Activated CD8-positive, alpha-beta T cell treated with anti-CD3 and anti-CD28 coated beads for 36 hours (primary cell): ENCODE measurements at regions not wholly inside any gene's neighbourhood (a gene's known extent, or its start where the extent isn't known, plus 50 kb on each side); places are given as distances from the start of the nearest gene placed in this dataset.

Source experiments
- ATAC-seq: fragments of 200-7000 bp; cut with Tn5 transposase; one replicate; pipeline ENCODE4 v1.10.0; 2021; ENCODE audit warnings: mild to moderate bottlenecking, moderate library complexity
- CTCF ChIA-PET: fragments of 350-600 bp; sonication (Branson Sonifier 250); formaldehyde crosslinking; loops from one replicate; lab custom pipeline; 2021; ENCODE audit warnings: antibody characterized with exemption; lab: Charles Lee
- POLR2A ChIA-PET: fragments of 350-600 bp; sonication (Branson Sonifier 250); formaldehyde crosslinking; loops from one replicate; lab custom pipeline; 2021; ENCODE audit warnings: antibody characterized with exemption; lab: Charles Lee
- DNase-seq: peaks from one replicate; pipeline ENCODE4 v3.0.0-alpha.2; 2020
- H3K27ac Mint-ChIP-seq: one replicate; pipeline ENCODE4 v1.8.0; 2021; ENCODE audit warnings: mild to moderate bottlenecking, mixed read lengths
- H3K27me3 Mint-ChIP-seq: one replicate; pipeline ENCODE4 v1.8.0; 2021; ENCODE audit warnings: mixed read lengths
- H3K36me3 Mint-ChIP-seq: one replicate; pipeline ENCODE4 v1.8.0; 2021; ENCODE audit warnings: low read depth, mixed read lengths
- H3K4me1 Mint-ChIP-seq: one replicate; pipeline ENCODE4 v1.8.0; 2021; ENCODE audit warnings: low read depth, mixed read lengths
- H3K4me3 Mint-ChIP-seq: one replicate; pipeline ENCODE4 v1.8.0; 2021; ENCODE audit warnings: mild to moderate bottlenecking, moderate library complexity, mixed read lengths
- H3K9me3 Mint-ChIP-seq: one replicate; pipeline ENCODE4 v1.8.0; 2021; ENCODE audit warnings: mixed read lengths
- intact Hi-C: fragments of 100-400 bp; cut with micrococcal nuclease; formaldehyde crosslinking; loops from one replicate; pipeline ENCODE4 v1.10.0; 2022
- TF ChIP-seq, protein P1 (sequence below): fragments of 200-600 bp; IDR thresholded peaks from one replicate; pipeline ENCODE4 v1.8.0; 2022; ENCODE audit warnings: antibody characterized with exemption, mild to moderate bottlenecking

DNA sequence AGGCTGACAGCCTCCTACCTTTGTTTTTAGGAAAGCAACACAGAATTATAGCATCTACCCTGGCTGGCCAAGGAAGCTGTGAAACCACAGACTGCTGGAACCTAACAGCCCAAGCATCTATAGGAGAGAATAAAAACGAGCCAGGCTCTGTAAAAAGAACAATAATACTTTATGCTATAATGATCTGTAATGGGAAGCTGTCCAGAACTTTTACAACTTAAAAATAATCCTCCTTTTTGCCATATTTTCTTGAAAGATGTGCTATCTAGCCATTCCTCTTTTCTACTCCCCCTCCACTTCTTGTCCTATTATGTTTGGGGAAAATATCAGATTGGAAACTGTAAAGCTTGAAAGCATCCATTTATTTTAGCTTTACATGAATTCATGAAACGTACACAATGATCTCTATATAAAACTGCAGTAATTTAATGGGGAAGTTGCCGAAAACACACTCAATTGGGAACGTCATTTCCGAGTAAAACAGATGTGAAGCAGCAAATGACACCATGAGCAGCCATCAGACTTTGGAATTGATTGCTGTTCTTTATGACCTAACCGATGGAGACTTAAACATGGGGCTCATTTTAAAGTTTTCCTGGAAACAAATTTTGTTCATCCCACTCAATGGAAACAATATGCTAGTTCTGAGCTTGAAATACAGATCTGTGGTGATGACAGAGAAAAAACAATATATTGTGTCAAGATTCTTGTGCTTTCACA lies 450.3 kb upstream of the CLINT1 start:
- no peaks in the 10 kb centered on the region for H3K4me1 Mint-ChIP-seq
- ChIA-PET CTCF (no interaction called here), POLR2A (no interaction called here)
- no peak overlapping the region for H3K27ac Mint-ChIP-seq
- peaks cover 2% of the 10 kb centered on the region for H3K27me3 Mint-ChIP-seq
- H3K4me3 Mint-ChIP-seq = no peak overlapping the region
- DNase-seq = no peak
- no peak for ATAC-seq
- no peaks in the 10 kb centered on the region for H3K9me3 Mint-ChIP-seq
- intact Hi-C loops = no loop called here
- H3K36me3 Mint-ChIP-seq = no peaks in the 10 kb centered on the region
- TF ChIP-seq, protein P1, sequence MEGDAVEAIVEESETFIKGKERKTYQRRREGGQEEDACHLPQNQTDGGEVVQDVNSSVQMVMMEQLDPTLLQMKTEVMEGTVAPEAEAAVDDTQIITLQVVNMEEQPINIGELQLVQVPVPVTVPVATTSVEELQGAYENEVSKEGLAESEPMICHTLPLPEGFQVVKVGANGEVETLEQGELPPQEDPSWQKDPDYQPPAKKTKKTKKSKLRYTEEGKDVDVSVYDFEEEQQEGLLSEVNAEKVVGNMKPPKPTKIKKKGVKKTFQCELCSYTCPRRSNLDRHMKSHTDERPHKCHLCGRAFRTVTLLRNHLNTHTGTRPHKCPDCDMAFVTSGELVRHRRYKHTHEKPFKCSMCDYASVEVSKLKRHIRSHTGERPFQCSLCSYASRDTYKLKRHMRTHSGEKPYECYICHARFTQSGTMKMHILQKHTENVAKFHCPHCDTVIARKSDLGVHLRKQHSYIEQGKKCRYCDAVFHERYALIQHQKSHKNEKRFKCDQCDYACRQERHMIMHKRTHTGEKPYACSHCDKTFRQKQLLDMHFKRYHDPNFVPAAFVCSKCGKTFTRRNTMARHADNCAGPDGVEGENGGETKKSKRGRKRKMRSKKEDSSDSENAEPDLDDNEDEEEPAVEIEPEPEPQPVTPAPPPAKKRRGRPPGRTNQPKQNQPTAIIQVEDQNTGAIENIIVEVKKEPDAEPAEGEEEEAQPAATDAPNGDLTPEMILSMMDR = no peak

DNA sequence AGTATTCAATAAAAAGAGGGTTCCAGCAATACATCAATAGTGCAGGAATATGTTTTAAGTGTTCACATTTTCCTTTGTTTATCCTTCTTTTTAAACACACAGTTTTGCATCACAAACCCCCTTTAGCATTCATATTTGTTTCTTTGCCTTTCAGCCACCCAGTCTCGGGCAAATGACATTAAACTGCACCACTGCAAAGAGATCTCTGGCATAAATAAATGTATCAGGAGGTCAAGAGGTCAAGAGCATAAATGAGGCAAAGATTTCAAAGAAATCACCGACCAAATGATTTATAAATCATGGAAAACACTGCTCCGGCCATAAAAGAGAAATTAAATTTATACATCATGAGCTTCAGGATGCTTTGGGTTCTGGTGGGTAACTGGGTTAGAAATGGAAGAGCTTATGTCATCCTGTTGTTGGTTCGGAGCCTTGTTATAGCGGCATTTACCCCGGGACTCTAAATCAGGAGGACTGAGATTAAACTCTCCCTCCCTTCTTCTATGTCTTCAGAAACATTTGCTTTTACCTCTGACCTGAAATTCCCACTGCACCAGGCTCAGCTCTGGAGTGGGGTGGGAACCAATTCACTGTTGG lies 449.6 kb upstream of the CLINT1 start:
- TF ChIP-seq, protein P1 = no peak
- Mint-ChIP-seq H3K4me1 (no peaks in the 10 kb centered on the region), H3K27ac (no peak overlapping the region), H3K9me3 (no peaks in the 10 kb centered on the region), H3K27me3 (peaks cover 2% of the 10 kb centered on the region), H3K36me3 (no peaks in the 10 kb centered on the region), H3K4me3 (no peak overlapping the region)
- intact Hi-C loops = no loop called here
- POLR2A ChIA-PET = no interaction called here
- no peak for DNase-seq
- CTCF ChIA-PET = no interaction called here
- ATAC-seq = no peak

DNA sequence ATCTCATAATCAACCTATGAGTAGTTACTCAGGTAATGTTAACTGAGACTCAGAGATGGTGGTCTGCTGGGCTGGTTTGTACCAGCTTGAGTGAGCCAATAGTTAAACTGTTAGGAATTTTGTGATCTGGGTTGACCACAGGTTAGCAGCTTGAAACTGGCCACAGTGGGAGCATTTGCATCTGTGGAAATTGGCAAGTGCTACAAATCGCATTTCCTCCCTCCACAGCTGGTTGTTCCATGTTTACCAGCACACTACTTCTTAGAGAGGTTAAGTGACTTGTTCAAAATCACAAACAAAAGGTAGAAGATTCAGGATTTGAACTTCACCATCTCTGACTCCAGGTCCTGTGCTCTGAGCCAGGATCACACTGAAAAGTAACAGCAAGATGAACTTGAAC lies 446.9 kb upstream of the CLINT1 start:
- intact Hi-C loops = no loop called here
- ChIA-PET CTCF (no interaction called here), POLR2A (no interaction called here)
- TF ChIP-seq, protein P1 = no peak
- no peaks in the 10 kb centered on the region for H3K36me3 Mint-ChIP-seq
- no peaks in the 10 kb centered on the region for H3K9me3 Mint-ChIP-seq
- H3K4me1 Mint-ChIP-seq = no peaks in the 10 kb centered on the region
- ATAC-seq (no peak), DNase-seq (no peak)
- H3K27ac Mint-ChIP-seq = no peak overlapping the region
- H3K4me3 Mint-ChIP-seq = no peak overlapping the region
- no peaks in the 10 kb centered on the region for H3K27me3 Mint-ChIP-seq

DNA sequence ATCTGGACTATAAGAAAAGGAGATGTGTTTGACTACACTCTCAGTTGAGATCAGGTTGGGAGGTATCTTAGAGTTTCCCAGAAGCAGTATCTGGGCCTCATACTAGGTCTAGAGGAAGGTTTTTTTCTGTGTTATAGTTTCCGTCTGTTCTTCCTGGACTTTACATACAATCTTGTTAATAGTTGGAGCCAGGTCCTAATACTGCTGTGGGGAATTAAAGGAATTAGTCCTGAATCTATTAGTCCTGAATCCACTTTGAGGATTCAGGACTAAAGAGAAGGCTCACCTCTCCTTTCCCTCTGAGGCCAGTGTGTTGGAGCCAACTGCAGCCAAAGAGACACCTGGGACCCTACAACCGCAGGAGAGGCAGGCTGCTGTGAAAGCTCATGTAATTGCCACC lies 445.7 kb upstream of the CLINT1 start:
- H3K4me1 Mint-ChIP-seq = no peaks in the 10 kb centered on the region
- H3K27ac Mint-ChIP-seq = no peak overlapping the region
- ChIA-PET POLR2A (no interaction called here), CTCF (no interaction called here)
- intact Hi-C loops = no loop called here
- no peaks in the 10 kb centered on the region for H3K27me3 Mint-ChIP-seq
- ATAC-seq (no peak), DNase-seq (no peak)
- no peak overlapping the region for H3K4me3 Mint-ChIP-seq
- TF ChIP-seq, protein P1 = no peak
- no peaks in the 10 kb centered on the region for H3K9me3 Mint-ChIP-seq
- H3K36me3 Mint-ChIP-seq = no peaks in the 10 kb centered on the region

DNA sequence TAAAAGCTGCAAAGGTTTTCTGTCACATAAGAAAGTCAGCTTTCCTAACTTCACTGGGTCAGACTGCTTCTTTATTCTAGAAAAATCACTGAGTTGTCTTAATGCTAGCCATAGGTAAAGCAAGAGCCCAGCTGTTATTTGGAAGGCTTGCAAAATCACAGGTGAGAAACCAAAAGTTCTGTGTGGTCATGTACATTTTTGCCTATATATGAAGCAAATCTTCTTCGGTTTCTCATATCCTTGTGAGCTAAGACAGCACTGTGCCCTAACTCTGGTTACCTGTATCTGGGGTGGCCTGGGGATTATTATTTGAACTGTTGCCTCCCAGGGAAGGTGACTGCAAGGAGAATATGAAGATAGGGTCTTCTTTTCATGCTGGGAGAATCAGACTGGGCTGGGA lies 444.9 kb upstream of the CLINT1 start:
- H3K27ac Mint-ChIP-seq = no peak overlapping the region
- no peaks in the 10 kb centered on the region for H3K36me3 Mint-ChIP-seq
- ChIA-PET POLR2A (no interaction called here), CTCF (no interaction called here)
- intact Hi-C loops = no loop called here
- no peak overlapping the region for H3K4me3 Mint-ChIP-seq
- no peaks in the 10 kb centered on the region for H3K4me1 Mint-ChIP-seq
- H3K27me3 Mint-ChIP-seq = no peaks in the 10 kb centered on the region
- no peaks in the 10 kb centered on the region for H3K9me3 Mint-ChIP-seq
- TF ChIP-seq, protein P1 = no peak
- DNase-seq (no peak), ATAC-seq (no peak)
